ENCODE measurements at regions not wholly inside any gene's neighbourhood (a gene's known extent, or its start where the extent isn't known, plus 50 kb on each side); places are given as distances from the start of the nearest gene placed in this dataset.

DNA sequence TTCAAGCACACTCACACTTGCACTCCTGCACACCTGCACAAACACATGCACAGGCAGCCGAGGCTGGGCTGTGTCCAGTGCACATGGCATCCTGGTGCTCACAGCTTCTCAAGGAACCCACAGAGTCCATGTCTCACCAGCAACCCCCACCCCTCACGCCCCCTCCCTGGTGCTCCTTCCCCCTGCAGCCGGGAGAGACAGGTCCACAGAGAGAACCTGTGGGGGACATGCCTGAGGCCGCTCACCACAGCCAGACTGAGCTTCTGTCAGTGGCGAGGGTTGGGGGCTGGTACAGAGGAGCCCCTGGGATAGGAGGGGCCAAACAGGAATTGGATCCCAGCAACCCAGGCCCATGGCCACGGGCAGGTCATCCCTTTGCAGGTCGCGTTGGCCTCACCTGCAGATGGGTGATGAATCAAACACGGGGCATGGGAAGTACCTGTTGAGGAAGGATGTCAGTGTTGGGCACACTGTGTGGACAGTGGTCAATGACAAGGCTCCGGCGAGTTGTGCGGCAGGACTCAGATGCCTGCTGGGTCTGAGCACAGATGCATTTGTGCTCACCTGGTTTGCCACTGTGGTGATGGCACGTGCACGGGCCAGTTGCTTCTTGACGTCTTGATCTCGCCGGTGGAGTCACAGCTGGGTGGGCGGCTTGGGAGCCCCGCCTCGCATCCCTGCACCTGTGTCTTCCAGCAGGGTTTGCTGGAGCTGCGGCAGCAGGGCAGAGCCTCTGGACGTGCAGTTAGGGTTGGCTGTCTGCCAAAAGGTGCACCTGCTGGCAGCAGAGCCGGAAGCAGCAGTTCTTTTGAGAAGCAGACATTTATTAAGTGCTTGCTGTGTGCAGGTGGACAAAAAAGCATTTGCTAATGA, 113.0 kb downstream of the ERMARD start:
- TF ChIP-seq, protein P1, sequence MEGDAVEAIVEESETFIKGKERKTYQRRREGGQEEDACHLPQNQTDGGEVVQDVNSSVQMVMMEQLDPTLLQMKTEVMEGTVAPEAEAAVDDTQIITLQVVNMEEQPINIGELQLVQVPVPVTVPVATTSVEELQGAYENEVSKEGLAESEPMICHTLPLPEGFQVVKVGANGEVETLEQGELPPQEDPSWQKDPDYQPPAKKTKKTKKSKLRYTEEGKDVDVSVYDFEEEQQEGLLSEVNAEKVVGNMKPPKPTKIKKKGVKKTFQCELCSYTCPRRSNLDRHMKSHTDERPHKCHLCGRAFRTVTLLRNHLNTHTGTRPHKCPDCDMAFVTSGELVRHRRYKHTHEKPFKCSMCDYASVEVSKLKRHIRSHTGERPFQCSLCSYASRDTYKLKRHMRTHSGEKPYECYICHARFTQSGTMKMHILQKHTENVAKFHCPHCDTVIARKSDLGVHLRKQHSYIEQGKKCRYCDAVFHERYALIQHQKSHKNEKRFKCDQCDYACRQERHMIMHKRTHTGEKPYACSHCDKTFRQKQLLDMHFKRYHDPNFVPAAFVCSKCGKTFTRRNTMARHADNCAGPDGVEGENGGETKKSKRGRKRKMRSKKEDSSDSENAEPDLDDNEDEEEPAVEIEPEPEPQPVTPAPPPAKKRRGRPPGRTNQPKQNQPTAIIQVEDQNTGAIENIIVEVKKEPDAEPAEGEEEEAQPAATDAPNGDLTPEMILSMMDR (conservative IDR thresholded peaks at IDR 0.05; ENCODE audit: low read depth, low read length), result no peak
- no peak for TF ChIP-seq EZH2 (IDR thresholded peaks at IDR 0.05; ENCODE audit: borderline replicate concordance, low read depth, low read length, poor library complexity, severe bottlenecking)
